IPS DF 4.7 (cell line): ENCODE measurements at regions not wholly inside any gene's neighbourhood (a gene's known extent, or its start where the extent isn't known, plus 50 kb on each side); places are given as distances from the start of the nearest gene placed in this dataset.
A peak's percentile ranks its signal among the peaks of the same experiment; 100 is the strongest.
"Not testable (repeated sequence)": the region's sequence is repeated elsewhere in the genome, so short reads cannot be mapped to it uniquely, and the experiment has no call there.

Source experiments
- DNase-seq: peaks from one replicate; pipeline ENCODE4 v3.0.0-alpha.2; 2013; ENCODE audit warnings: low spot score; ENCODE audit errors: extremely low read depth

- DNase-seq: no peak
Measured at GRCh38 chrX:99415470-99415869, 994.6 kb downstream of the PCDH19 start.

GRCh38 chrX:99413317-99413716 lies 996.8 kb downstream of the PCDH19 start:
- DNase-seq: no peak

- DNase-seq: no peak
Measured at GRCh38 chrX:99398545-99398944, 1011.5 kb downstream of the PCDH19 start.

GRCh38 chrX:99397879-99398278 lies 1012.2 kb downstream of the PCDH19 start:
- DNase-seq: no peak

- no peak for DNase-seq
Measured at GRCh38 chrX:99394456-99394855, 1015.6 kb downstream of the PCDH19 start.

- no peak for DNase-seq
Measured at GRCh38 chrX:99384594-99385374, 1025.3 kb downstream of the PCDH19 start.

GRCh38 chrX:99383786-99384185 lies 1026.3 kb downstream of the PCDH19 start:
- DNase-seq: no peak

GRCh38 chrX:99371976-99372595 lies 1038.0 kb downstream of the PCDH19 start:
- no peak for DNase-seq

- no peak for DNase-seq
Measured at GRCh38 chrX:99353412-99353811, 1056.7 kb downstream of the PCDH19 start.

GRCh38 chrX:99348256-99348655 lies 1061.8 kb downstream of the PCDH19 start:
- no peak for DNase-seq

- no peak for DNase-seq
Measured at GRCh38 chrX:99308302-99308701, 1101.8 kb downstream of the PCDH19 start.

- no peak for DNase-seq
Measured at GRCh38 chrX:99305573-99305972, 1104.5 kb downstream of the PCDH19 start.

- no peak for DNase-seq
Measured at GRCh38 chrX:99301990-99302389, 1108.1 kb downstream of the PCDH19 start.

- DNase-seq: no peak
Measured at GRCh38 chrX:99271641-99272040, 1138.4 kb downstream of the PCDH19 start.

GRCh38 chrX:99266255-99266654 lies 1143.8 kb downstream of the PCDH19 start:
- no peak for DNase-seq

GRCh38 chrX:99248180-99248579 lies 1161.9 kb downstream of the PCDH19 start:
- no peak for DNase-seq

GRCh38 chrX:99242001-99242400 lies 1168.1 kb downstream of the PCDH19 start:
- peak; percentile 28 for DNase-seq

GRCh38 chrX:99234384-99234783 lies 1175.7 kb downstream of the PCDH19 start:
- DNase-seq: not testable (repeated sequence)

- DNase-seq: no peak
Measured at GRCh38 chrX:99192421-99192820, 1217.7 kb downstream of the PCDH19 start.

GRCh38 chrX:99184153-99184552 lies 1225.9 kb downstream of the PCDH19 start:
- DNase-seq: no peak

GRCh38 chrX:99172958-99173357 lies 1237.1 kb downstream of the PCDH19 start:
- no peak for DNase-seq

GRCh38 chrX:99142745-99143144 lies 1267.3 kb downstream of the PCDH19 start:
- DNase-seq: no peak

GRCh38 chrX:99137488-99137887 lies 1272.6 kb downstream of the PCDH19 start:
- no peak for DNase-seq
